WERI-Rb-1 (cell line): ENCODE measurements at regions not wholly inside any gene's neighbourhood (a gene's known extent, or its start where the extent isn't known, plus 50 kb on each side); places are given as distances from the start of the nearest gene placed in this dataset.

Source experiments
- DNase-seq: peaks from one replicate; pipeline ENCODE4 v3.0.0-alpha.2; 2020
- H3K27ac ChIP-seq: fragments of 250-450 bp; sonication (Bioruptor Pico); 2 replicates; pipeline ENCODE4 v1.5.1; 2020; ENCODE audit warnings: mild to moderate bottlenecking, moderate library complexity
- H3K27me3 ChIP-seq: fragments of 250-450 bp; sonication (Bioruptor Pico); 2 replicates; pipeline ENCODE4 v1.5.1; 2021; ENCODE audit warnings: mild to moderate bottlenecking, low read depth, moderate library complexity; ENCODE audit not compliant: insufficient read depth, severe bottlenecking
- H3K36me3 ChIP-seq: fragments of 250-450 bp; sonication (Bioruptor Pico); 2 replicates; pipeline ENCODE4 v1.5.1; 2020; ENCODE audit warnings: mild to moderate bottlenecking, moderate library complexity
- H3K4me3 ChIP-seq: 2 replicates; pipeline ENCODE4 v1.5.1; 2011; ENCODE audit warnings: low read depth, mild to moderate bottlenecking, control low read depth, low read length
- H3K9me3 ChIP-seq: fragments of 250-450 bp; sonication (Bioruptor Pico); 2 replicates; pipeline ENCODE4 v1.5.1; 2021; ENCODE audit warnings: mild to moderate bottlenecking, moderate library complexity; ENCODE audit not compliant: severe bottlenecking
- TF ChIP-seq, protein P1 (sequence below): IDR thresholded peaks from 2 replicates; pipeline ENCODE4 v1.5.1; 2011; ENCODE audit warnings: low read depth, mild to moderate bottlenecking, control low read depth, inconsistent platforms, low read length

DNA sequence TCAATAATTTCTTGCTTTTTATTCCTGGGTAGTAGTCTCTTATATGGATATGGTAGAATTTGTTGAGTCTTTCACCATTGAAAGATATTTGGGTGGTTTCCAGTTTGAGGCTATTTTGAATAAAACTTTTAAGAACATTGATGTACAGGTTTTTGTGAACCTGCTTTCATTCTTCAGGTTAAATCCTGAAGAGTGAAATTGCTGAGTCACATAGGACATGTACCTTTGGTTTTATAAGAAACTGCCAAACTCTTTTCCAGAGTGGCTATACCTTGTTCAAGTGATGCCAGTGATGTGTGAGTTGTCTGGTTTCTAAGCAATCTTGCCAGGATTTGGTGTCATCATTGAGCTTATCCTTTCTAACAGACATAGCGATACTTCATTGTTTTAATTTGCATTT lies 184.6 kb upstream of the PZP start:
- no peaks in the 10 kb centered on the region for H3K9me3 ChIP-seq
- no peaks in the 10 kb centered on the region for H3K27me3 ChIP-seq
- TF ChIP-seq, protein P1, sequence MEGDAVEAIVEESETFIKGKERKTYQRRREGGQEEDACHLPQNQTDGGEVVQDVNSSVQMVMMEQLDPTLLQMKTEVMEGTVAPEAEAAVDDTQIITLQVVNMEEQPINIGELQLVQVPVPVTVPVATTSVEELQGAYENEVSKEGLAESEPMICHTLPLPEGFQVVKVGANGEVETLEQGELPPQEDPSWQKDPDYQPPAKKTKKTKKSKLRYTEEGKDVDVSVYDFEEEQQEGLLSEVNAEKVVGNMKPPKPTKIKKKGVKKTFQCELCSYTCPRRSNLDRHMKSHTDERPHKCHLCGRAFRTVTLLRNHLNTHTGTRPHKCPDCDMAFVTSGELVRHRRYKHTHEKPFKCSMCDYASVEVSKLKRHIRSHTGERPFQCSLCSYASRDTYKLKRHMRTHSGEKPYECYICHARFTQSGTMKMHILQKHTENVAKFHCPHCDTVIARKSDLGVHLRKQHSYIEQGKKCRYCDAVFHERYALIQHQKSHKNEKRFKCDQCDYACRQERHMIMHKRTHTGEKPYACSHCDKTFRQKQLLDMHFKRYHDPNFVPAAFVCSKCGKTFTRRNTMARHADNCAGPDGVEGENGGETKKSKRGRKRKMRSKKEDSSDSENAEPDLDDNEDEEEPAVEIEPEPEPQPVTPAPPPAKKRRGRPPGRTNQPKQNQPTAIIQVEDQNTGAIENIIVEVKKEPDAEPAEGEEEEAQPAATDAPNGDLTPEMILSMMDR: no peak
- H3K36me3 ChIP-seq: no peaks in the 10 kb centered on the region
- H3K4me3 ChIP-seq: no peak overlapping the region
- DNase-seq: no peak
- H3K27ac ChIP-seq: no peak overlapping the region

DNA sequence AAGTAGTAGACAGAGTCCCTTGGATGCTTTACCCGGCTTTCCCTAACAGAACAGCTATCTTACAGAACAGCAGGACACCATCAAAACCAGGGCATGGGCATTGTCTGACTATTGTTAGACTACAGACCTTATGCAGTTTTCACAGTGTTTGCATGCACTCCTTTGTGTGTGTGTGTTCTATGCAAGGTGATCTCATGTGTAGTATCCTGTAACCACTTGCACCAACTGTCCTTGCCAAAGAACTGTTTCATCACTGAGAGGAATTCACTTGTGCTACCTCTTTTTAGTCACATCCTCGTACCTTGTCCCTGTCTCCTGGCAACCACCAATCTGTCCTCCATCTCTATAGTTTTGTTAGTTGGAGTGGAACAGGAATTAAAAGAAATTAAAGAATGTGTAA lies 183.6 kb upstream of the PZP start:
- no peaks in the 10 kb centered on the region for H3K9me3 ChIP-seq
- H3K4me3 ChIP-seq: no peak overlapping the region
- TF ChIP-seq, protein P1: no peak
- H3K27me3 ChIP-seq: no peaks in the 10 kb centered on the region
- H3K36me3 ChIP-seq: no peaks in the 10 kb centered on the region
- no peak overlapping the region for H3K27ac ChIP-seq
- no peak for DNase-seq

DNA sequence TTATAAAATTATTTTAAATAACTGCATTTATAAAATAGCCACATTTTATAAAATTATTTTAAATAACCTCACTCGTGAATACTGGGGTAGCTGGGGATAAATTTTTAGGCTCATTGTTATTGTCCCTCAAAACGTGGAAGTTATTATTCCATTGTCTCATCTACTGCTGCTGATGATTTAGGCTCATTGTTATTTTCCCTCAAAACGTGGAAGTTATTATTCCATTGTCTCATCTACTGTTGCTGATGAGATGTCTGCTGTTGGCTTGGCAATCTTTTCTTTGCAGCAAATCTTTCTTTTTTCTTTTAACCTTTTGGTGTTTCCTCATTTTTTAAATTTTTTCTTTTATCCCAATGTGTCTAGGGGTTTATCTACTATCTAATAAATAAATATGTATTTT lies 182.6 kb upstream of the PZP start:
- no peaks in the 10 kb centered on the region for H3K36me3 ChIP-seq
- H3K27me3 ChIP-seq: no peaks in the 10 kb centered on the region
- TF ChIP-seq, protein P1: no peak
- DNase-seq: no peak
- no peak overlapping the region for H3K27ac ChIP-seq
- no peak overlapping the region for H3K4me3 ChIP-seq
- no peaks in the 10 kb centered on the region for H3K9me3 ChIP-seq

DNA sequence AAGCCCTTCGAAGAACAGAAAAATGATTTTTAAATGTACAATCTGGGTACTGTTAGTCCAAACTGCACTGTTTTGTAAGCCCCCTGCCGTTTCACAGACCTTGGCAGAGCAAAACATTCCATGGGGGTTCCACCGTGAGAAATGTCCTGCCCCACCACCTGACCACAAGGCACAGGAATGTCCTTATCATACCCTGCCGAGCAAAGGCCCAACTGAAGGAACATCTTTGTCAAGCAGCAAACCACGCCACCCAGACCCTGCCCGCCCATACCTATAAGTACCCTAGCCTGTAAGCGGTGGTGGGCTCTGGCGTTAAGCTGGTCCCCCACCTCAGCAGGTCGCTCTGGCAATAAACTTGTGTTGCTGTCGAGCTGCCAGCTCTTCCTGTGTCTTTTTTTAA lies 181.6 kb upstream of the PZP start:
- Histone ChIP-seq H3K27ac (no peak overlapping the region), H3K4me3 (no peak overlapping the region), H3K9me3 (no peaks in the 10 kb centered on the region), H3K36me3 (no peaks in the 10 kb centered on the region), H3K27me3 (no peaks in the 10 kb centered on the region)
- no peak for DNase-seq
- TF ChIP-seq, protein P1: no peak

DNA sequence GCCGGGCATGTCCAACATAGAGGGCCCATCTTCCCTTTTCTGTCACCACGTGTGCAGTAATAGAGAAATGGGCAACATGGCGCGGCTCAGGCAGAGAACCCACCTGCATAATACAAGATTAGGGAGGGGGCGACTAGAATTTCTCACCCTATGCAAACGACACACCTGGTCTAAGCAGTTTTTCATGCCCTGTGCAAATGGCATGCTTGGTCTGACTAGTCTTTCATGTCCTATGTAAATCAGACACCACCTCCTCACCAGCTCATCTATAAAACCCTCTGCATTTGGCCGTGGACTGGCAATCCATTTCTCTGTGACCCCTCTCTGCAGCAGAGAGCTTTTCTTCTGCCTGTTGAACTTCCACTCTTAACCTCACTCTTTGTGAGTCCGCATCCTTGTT lies 180.2 kb upstream of the PZP start:
- TF ChIP-seq, protein P1: no peak
- Histone ChIP-seq H3K4me3 (no peak overlapping the region), H3K36me3 (no peaks in the 10 kb centered on the region), H3K9me3 (no peaks in the 10 kb centered on the region), H3K27ac (no peak overlapping the region), H3K27me3 (no peaks in the 10 kb centered on the region)
- DNase-seq: no peak

DNA sequence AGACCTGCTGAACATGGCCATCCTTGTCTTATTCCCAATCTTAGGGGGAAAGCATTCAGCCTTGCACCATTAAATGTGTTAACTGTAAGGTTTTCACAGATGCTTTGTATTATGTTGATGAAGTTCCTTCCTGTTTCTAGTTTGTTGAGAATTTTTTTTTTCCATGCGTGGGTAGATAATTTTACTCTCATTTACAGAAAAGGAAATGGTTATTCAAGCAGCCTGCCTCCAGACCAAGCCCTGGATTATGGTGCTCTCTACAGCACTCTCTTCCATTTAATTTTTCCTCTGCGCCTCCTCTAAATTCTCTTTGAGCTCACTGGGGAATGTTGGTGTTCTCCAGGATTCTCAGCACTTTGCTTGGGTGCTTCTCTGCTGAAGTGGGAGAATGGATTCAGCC lies 179.3 kb upstream of the PZP start:
- Histone ChIP-seq H3K36me3 (no peaks in the 10 kb centered on the region), H3K27ac (no peak overlapping the region), H3K27me3 (no peaks in the 10 kb centered on the region), H3K4me3 (no peak overlapping the region), H3K9me3 (no peaks in the 10 kb centered on the region)
- TF ChIP-seq, protein P1: no peak
- DNase-seq: no peak
